Tibial nerve (tissue), 4 donors: ENCODE measurements at regions not wholly inside any gene's neighbourhood (a gene's known extent, or its start where the extent isn't known, plus 50 kb on each side); places are given as distances from the start of the nearest gene placed in this dataset.
A peak's percentile ranks its signal among the peaks of the same experiment; 100 is the strongest.

Experiments
- DNase-seq, 2 donors: peaks; one replicate each; pipeline ENCODE4 v3.0.0-alpha.2; 2019; ENCODE audit warnings: low spot score in 2 of 2
- H3K27ac ChIP-seq, 4 donors: fragments of 200-600 bp; sonication (generic) in 3 of 4; one replicate each; pipeline ENCODE4 v1.5.1; 2017 to 2019; ENCODE audit warnings: mild to moderate bottlenecking in 1 of 4
- H3K27me3 ChIP-seq, 2 donors: fragments of 200-600 bp; sonication (generic) in 1 of 2; one replicate each; pipeline versions ENCODE4 v1.5.1 to v1.6.0; 2017 to 2019
- H3K36me3 ChIP-seq, 3 donors: fragments of 200-600 bp; sonication (generic); one replicate each; pipeline ENCODE4 v1.5.1; 2018 to 2019
- H3K4me1 ChIP-seq, 4 donors: fragments of 200-600 bp; sonication (generic) in 3 of 4; one replicate each; pipeline ENCODE4 v1.5.1; 2017 to 2019
- H3K4me3 ChIP-seq, 4 donors: fragments of 200-600 bp; sonication (generic) in 3 of 4; one replicate each; pipeline ENCODE4 v1.5.1; 2017 to 2019; ENCODE audit warnings: mild to moderate bottlenecking in 1 of 4, moderate library complexity in 1 of 4
- H3K9me3 ChIP-seq, 4 donors: fragments of 200-600 bp; sonication (generic) in 3 of 4; one replicate each; pipeline ENCODE4 v1.5.1; 2017 to 2019
- EP300 ChIP-seq, 2 donors: sonication (generic); formaldehyde crosslinking; IDR thresholded peaks; one replicate each; pipeline ENCODE4 v1.6.1; 2017; ENCODE audit warnings: antibody characterized with exemption in 2 of 2, mild to moderate bottlenecking in 1 of 2
- POLR2A ChIP-seq, 2 donors: fragments of 450-650 bp; IDR thresholded peaks; one replicate each; pipeline ENCODE4 v1.6.1; 2017; ENCODE audit warnings: antibody characterized with exemption in 2 of 2, mild to moderate bottlenecking in 2 of 2, moderate library complexity in 2 of 2
- WGBS, 2 donors: methylation state at CpG; one replicate each; pipeline ENCODE4 v1.1.5; 2018; 5-methylcytosine and 5-hydroxymethylcytosine counted together
- TF ChIP-seq, protein P1 (sequence below), 5 experiments: fragments of 200-600 bp in 3 of 5; fragments of 450-650 bp in 2 of 5; sonication (generic) in 3 of 5; IDR thresholded peaks; one replicate each; pipeline ENCODE4 v1.5.1; 2016 to 2019; ENCODE audit warnings: antibody characterized with exemption in 5 of 5, mild to moderate bottlenecking in 3 of 5, moderate library complexity in 2 of 5

- WGBS, 2 donors: 79 to 87% methylated on average over 5 of the region's 5 CpGs
- no peak for DNase-seq
- Histone ChIP-seq H3K4me3 (no peak overlapping the region), H3K4me1 (peaks cover 0 to 24% (median 1%) of the 10 kb centered on the region in 4 donors), H3K27me3 (no peaks in the 10 kb centered on the region), H3K9me3 (peaks cover 0 to 3% (median 0%) of the 10 kb centered on the region in 4 donors), H3K27ac (peak overlapping the region in 3 of 4 donors; percentile 13 to 71 (median 42)), H3K36me3 (peaks cover 0 to 10% (median 0%) of the 10 kb centered on the region in 3 donors)
- TF ChIP-seq EP300 (IDR thresholded peaks at IDR 0.05) (peak in 1 of 2 donors; percentile 16), POLR2A (IDR thresholded peaks at IDR 0.05) (no peak)
Measured at GRCh38 chr21:28770867-28771661, 221.6 kb downstream of the LTN1 start.

DNA sequence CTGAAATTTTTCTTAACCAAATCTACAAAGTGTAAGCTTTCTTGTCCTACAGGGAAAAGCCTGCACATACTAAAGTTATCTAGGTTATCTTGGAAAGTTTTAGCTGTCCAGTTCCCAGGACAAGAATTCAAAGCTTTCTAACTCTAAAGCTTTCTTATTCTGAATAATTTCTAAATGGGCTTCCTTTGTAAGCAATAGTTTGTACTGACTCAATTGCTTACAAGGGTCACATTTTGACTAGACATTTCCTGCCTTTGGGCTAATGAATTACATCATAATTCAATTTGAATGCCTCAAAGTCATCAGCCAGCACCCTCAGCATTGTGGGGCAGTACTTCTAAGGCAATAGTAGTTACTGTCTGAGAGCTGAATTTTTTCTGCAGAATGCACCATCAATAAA is 223.0 kb downstream of the LTN1 start:
- no peak for DNase-seq
- Histone ChIP-seq H3K4me3 (no peak overlapping the region), H3K27me3 (no peaks in the 10 kb centered on the region), H3K27ac (peak overlapping the region in 2 of 4 donors; percentile 9 to 32), H3K4me1 (peaks cover 0 to 24% (median 1%) of the 10 kb centered on the region in 4 donors), H3K9me3 (peaks cover 0 to 3% (median 0%) of the 10 kb centered on the region in 4 donors), H3K36me3 (peaks cover 0 to 10% (median 0%) of the 10 kb centered on the region in 3 donors)
- TF ChIP-seq EP300 (IDR thresholded peaks at IDR 0.05): no peak
- TF ChIP-seq, protein P1, sequence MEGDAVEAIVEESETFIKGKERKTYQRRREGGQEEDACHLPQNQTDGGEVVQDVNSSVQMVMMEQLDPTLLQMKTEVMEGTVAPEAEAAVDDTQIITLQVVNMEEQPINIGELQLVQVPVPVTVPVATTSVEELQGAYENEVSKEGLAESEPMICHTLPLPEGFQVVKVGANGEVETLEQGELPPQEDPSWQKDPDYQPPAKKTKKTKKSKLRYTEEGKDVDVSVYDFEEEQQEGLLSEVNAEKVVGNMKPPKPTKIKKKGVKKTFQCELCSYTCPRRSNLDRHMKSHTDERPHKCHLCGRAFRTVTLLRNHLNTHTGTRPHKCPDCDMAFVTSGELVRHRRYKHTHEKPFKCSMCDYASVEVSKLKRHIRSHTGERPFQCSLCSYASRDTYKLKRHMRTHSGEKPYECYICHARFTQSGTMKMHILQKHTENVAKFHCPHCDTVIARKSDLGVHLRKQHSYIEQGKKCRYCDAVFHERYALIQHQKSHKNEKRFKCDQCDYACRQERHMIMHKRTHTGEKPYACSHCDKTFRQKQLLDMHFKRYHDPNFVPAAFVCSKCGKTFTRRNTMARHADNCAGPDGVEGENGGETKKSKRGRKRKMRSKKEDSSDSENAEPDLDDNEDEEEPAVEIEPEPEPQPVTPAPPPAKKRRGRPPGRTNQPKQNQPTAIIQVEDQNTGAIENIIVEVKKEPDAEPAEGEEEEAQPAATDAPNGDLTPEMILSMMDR (IDR thresholded peaks at IDR 0.05): no peak
- no peak for TF ChIP-seq POLR2A (IDR thresholded peaks at IDR 0.05)

DNA sequence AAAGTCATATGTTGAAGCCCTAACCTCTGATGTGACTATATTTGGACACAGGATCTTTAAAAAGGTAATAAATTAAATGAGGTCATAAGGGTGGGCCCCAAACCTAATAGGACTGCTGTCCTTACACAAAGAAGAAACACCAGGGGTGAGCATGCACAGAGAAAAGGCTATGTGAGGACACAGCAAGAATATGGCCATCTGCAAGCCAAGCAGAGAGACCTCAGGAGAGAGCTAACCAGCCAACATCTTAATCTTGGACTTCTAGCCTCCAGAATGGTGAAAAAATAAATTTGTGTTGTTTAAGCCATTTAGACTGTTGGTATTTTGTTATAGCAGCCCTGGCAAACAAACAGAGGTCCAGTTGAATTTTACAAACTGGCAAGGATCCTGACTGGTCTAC is 223.9 kb downstream of the LTN1 start:
- no peak overlapping the region for H3K4me3 ChIP-seq
- H3K27ac ChIP-seq: no peak overlapping the region
- H3K4me1 ChIP-seq: peaks cover 0 to 24% (median 1%) of the 10 kb centered on the region in 4 donors
- TF ChIP-seq EP300 (IDR thresholded peaks at IDR 0.05): no peak
- TF ChIP-seq, protein P1 (IDR thresholded peaks at IDR 0.05): no peak
- no peak for TF ChIP-seq POLR2A (IDR thresholded peaks at IDR 0.05)
- peaks cover 0 to 10% (median 0%) of the 10 kb centered on the region in 3 donors for H3K36me3 ChIP-seq
- no peak for DNase-seq
- H3K9me3 ChIP-seq: peaks cover 0 to 3% (median 0%) of the 10 kb centered on the region in 4 donors
- no peaks in the 10 kb centered on the region for H3K27me3 ChIP-seq

- WGBS, 2 donors: 85 to 93% methylated on average over 5 of the region's 5 CpGs
- Histone ChIP-seq H3K36me3 (peaks cover 0 to 10% (median 0%) of the 10 kb centered on the region in 3 donors), H3K9me3 (peaks cover 0 to 3% (median 0%) of the 10 kb centered on the region in 4 donors), H3K27me3 (no peaks in the 10 kb centered on the region), H3K4me3 (no peak overlapping the region), H3K27ac (no peak overlapping the region), H3K4me1 (peaks cover 0 to 16% (median 1%) of the 10 kb centered on the region in 4 donors)
- no peak for DNase-seq
- no peak for TF ChIP-seq EP300 (IDR thresholded peaks at IDR 0.05)
Measured at GRCh38 chr21:28767523-28767922, 225.2 kb downstream of the LTN1 start.

GRCh38 chr21:28763809-28764418 is 228.8 kb downstream of the LTN1 start:
- WGBS, 2 donors: 39 to 40% methylated on average over 2 of the region's 2 CpGs
- H3K27me3 ChIP-seq: no peaks in the 10 kb centered on the region
- H3K27ac ChIP-seq: peak overlapping the region in 1 of 4 donors; percentile 43
- H3K9me3 ChIP-seq: peaks cover 0 to 3% (median 0%) of the 10 kb centered on the region in 4 donors
- no peak for DNase-seq
- H3K4me3 ChIP-seq: no peak overlapping the region
- TF ChIP-seq, protein P1 (IDR thresholded peaks at IDR 0.05): no peak
- TF ChIP-seq EP300 (IDR thresholded peaks at IDR 0.05) (no peak), POLR2A (IDR thresholded peaks at IDR 0.05) (no peak)
- no peaks in the 10 kb centered on the region for H3K4me1 ChIP-seq
- H3K36me3 ChIP-seq: peaks cover 0 to 10% (median 0%) of the 10 kb centered on the region in 3 donors

DNA sequence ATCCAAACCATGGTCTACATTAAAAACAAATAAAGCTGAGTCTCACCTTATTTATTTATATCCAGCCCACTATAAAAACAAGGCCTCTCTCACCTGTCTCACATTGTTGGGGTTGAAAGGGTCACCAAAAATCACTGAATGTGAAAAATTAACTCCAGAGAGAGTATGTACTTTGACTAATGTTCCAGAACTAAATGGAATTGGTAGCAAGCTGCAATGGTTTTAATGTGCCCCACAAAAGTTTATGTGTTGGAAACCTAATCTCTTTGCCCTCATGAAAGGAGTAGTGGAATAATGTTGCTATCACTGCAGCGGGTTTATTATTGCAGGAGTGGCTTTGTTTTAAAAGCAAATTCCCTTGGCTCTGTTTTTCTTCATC is 230.3 kb downstream of the LTN1 start:
- no peaks in the 10 kb centered on the region for H3K27me3 ChIP-seq
- H3K9me3 ChIP-seq: peaks cover 0 to 3% (median 0%) of the 10 kb centered on the region in 4 donors
- DNase-seq: no peak
- no peak overlapping the region for H3K4me3 ChIP-seq
- TF ChIP-seq POLR2A (IDR thresholded peaks at IDR 0.05) (no peak), EP300 (IDR thresholded peaks at IDR 0.05) (no peak)
- TF ChIP-seq, protein P1 (IDR thresholded peaks at IDR 0.05): no peak
- 40 to 85% methylated on average over 1 of the region's 1 CpG for WGBS, 2 donors
- no peaks in the 10 kb centered on the region for H3K4me1 ChIP-seq
- peaks cover 0 to 6% (median 0%) of the 10 kb centered on the region in 3 donors for H3K36me3 ChIP-seq
- H3K27ac ChIP-seq: peak overlapping the region in 1 of 4 donors; percentile 8
